GM21825 (cell line): ENCODE measurements at regions not wholly inside any gene's neighbourhood (a gene's known extent, or its start where the extent isn't known, plus 50 kb on each side); places are given as distances from the start of the nearest gene placed in this dataset.
"Not testable (repeated sequence)": the region's sequence is repeated elsewhere in the genome, so short reads cannot be mapped to it uniquely, and the experiment has no call there.

Experiments used
- ATAC-seq: cut with Tn5 transposase; IDR thresholded peaks from one replicate; pipeline ENCODE4 v1.9.1; 2021; ENCODE audit warnings: mild to moderate bottlenecking, moderate library complexity; ENCODE audit not compliant: unreplicated experiment

DNA sequence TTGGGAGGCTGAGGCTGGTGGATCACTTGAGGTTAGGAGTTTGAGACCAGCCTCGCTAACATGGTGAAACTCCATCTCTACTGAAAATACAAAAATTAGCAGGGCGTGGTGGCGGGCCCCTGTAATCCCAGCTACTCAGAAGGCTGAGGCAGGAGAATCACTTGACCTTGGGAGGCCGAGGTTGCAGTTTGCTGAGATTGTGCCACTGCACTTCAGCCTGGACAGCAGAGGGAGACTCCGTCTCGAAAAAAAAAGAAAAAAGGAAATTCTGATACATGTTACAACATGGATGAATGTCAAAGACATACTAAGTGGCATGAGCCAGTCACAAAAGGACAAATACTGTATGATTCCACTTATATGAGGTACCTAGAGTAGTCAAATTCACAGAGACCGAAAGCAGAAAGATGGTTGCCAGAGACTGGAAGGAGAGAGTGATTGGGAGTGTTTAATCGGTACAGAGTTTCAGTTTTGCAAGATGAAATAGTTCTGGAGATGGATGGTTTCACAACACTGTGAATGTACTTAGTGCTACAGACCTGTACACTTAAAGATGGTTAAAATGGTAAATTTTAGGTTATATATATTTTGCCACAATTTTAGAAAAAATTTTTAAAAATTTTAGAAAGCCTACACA is 92.3 kb downstream of the BLID start:
- no peak for ATAC-seq

DNA sequence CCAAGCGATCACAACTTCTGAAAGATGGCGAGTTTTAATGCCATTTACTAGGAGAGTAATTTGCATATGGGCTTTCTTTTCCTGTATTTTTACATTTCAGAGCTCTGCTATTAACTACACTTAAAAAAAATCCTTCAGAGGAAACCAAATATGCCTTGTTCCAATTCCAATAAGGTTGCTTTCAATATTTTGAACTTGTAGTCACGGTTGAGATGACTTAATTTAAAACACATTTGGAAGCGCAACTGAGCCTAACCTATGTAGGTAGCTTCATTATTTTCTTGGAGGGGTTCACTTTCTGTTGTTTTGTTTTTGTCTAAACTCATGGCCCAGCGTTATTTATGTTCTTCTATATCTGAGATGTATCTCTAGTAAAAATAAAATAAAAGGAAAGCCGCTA is 93.4 kb downstream of the BLID start:
- no peak for ATAC-seq

DNA sequence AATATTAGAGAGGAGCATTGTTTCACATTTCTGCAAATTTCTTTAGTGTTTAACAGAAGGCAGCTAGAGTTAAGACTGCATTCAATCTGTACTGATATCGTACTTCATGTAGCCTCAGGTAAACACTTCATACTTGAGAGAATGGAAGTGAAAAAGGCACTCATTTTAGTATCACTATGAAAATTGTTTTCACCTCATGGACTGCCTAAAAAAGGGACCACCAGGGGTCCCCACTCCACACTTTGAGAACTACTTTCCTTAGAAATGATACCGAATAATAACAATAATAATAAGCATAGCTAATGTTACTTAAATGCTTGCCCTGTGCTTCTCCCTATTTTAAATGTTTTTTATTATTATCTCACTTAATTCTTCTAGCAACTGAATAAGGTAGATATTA is 95.1 kb downstream of the BLID start:
- no peak for ATAC-seq

DNA sequence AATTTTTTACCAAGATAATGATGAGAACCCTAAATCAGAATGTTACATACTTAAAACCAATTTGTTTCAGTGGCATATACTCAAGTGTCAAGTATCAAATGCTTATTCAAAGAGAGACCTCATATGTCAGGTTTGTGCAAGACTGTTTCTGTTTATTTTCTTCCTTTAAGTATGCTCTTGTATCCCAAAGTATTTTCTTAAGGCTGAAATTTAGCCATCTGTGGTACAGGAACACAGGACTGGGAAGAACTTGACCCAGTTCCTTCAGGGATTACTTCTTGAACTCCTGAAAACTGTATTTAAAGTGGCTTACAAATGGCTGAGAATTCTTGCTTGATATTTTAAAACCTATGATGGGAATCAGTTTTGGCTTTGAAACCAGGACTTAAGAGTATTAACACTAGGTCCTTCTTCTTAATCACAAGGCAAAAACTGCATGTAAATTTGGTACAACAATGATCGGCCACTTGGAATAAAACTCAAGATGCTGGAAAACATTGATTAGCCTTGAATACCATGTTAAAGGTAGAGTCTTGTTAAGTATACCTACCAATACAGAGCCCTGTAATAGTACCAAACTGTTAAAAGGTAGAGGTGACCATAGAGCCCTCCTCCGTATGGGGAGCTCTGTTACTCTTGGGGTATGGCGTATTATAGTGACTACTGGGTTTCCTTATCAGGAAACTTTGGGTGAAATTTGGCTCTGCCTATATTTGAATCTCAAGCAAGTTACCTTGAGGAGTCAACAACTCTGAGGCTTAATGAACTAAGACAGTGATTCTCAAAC is 95.9 kb downstream of the BLID start:
- no peak for ATAC-seq

DNA sequence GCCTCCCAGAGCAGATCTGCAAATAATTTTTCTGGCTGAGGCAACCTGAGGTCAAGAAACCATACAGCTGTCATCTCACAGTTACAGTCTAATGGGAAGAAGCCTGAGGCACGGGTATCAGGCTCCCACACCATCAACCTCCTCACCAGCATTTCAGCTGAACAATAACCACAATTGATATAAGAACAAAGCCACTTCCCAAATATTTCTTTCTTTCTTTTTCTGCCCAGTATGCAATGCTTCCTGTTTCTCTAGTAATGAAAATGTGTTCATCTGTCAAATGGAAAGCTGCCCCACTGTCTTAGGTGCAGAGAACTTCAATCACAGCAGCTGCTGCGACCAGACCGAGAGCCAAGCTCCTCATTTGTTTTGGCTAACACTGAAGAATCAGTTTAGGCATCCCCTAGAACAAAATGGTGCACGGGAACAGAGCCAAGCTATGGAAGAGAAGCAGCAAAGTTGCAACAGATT is 108.4 kb downstream of the BLID start:
- ATAC-seq, result no peak

DNA sequence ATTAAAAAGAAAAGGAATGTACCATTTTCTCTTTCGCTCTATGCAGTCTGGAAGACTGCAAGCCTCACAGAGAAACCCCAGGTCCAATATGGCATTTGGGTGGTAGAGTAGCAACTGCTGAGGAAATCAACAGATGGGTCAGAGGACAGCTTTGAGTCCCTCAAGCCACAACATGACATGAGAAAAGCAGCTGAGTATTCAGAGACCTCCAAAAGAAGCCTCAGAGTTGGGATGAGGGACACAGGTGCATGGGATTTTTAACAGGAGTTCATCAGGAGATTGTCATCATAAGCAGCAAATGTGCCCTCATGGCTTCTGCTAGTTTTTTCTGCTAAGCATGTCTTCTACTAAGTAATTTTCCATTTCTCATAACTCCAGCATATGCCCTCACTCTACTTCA is 111.6 kb downstream of the BLID start:
- ATAC-seq, result no peak

DNA sequence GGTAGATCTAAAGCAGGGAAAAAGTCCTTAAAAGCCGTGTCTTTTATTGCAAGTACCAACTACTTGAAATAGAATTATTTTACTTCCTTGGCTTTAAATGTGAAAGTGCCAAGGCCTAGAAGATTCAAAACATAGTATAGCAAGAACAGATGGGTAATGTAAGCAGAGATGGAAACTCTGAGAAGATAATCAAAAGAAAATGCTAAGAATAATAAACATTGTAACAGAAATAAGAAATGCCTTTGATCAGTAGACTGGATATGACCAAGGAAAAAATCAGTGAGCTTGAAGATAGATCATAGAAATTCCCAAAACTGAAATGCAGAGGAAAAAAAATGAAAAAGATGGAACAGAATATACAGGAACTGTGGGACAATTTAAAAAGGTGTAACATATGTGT is 113.1 kb downstream of the BLID start:
- ATAC-seq, result no peak

DNA sequence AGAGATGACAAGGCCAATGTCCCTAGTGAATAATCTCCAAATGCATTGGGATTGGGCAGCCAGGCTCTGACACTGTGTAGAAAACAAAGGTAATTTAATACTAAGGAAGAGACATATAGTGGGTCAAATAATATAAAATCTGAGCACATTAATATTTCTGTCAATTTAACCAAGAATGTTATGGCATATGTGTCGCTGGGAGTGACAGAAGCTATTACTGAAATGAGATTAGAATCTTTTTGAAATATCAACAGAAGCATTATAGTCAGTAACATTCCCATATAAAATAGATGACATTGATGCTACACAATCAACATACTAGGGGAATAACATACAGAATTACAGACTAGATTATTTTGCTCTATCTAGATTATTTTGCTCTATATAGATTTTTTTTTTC is 114.0 kb downstream of the BLID start:
- ATAC-seq, result no peak

DNA sequence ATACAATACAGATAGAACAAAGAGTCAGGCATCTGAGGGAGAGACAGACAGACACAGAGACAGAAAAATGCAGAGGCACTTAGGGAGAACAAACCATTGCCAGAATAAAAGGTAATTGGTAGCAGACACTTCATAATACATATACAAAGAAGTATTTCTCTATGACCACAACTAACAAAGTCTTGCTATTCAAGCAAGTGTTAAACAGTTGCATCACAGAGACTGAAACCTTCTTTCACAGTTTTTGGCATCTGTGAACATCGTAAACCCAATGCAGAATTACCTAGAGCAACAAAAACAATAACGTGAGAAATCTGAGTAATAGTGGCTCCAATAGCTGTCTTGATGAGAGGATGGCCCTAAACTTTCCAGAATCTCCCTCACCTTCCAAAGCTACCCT is 116.4 kb downstream of the BLID start:
- no peak for ATAC-seq

DNA sequence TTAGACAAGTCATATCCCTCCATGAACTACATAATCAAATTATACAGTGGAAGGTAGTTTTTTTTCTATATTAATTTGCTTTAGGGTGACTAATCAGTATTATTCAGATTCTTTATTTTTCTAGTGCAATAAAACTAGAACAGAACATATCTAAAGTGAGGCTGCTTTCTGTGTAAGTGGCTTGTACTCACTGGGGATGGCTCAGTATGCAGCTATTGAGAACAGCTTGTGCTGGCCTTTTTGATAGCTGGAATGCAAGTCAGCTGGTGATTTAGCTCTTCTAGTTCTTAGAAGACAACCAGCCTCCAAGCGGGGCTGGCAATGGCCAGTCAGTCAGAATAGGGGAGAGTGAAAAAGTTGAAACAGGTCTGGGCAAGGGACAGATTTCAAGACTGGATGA is 119.4 kb downstream of the BLID start:
- ATAC-seq, result no peak

DNA sequence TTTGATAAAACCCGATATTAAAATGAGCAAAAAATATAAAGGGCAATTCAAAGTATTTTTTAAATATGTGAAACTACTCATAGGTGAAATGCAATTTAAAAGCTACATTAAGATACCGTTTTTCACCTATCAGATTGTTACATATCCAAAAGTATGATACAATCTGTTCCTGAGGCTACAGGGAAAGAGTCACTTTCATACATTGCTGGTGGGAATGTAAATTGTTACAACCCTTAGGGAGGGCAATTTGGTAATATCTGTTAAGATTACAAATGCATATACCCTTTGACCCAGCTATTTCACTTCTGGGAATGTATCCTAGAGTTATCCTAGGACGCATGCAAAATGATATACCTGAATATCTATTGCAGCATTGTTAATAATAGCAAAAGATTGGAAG is 132.1 kb downstream of the BLID start:
- ATAC-seq, result no peak

DNA sequence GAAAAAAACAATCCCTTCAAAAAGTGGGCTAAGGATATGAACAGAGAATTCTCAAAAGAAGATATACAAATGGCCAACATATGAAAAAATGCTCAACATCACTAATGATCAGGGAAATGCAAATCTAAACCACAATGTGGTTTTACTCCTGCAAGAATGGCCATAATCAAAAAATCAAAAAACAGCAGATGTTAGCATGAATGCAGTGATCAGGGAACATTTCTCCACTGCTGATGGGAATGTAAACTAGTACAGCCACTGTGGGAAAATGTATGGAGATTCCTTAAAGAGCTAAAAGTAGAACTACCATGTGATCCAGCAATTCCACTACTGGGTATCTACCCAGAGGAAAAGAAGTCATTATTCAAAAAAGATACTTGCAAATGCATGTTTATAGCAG is 138.1 kb downstream of the BLID start:
- not testable (repeated sequence) for ATAC-seq

DNA sequence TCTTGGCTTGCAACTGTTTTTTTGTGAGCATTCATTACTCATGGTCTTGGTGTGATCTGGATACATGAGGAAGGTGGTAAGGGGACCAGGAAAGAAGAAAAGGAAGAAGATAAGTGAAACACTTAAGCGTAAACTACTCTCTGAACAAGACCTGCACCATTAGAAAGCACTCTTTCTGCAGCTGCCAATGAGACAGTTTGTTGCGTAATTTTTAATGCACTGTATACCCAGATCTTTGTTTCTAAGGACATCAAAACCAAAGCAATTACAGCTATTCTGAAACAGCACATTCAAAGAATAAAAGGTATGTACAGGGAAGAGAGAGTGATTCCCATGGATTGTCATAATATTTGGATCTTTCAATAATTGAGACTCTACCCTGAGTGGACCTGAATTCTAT is 147.4 kb downstream of the BLID start:
- no peak for ATAC-seq

DNA sequence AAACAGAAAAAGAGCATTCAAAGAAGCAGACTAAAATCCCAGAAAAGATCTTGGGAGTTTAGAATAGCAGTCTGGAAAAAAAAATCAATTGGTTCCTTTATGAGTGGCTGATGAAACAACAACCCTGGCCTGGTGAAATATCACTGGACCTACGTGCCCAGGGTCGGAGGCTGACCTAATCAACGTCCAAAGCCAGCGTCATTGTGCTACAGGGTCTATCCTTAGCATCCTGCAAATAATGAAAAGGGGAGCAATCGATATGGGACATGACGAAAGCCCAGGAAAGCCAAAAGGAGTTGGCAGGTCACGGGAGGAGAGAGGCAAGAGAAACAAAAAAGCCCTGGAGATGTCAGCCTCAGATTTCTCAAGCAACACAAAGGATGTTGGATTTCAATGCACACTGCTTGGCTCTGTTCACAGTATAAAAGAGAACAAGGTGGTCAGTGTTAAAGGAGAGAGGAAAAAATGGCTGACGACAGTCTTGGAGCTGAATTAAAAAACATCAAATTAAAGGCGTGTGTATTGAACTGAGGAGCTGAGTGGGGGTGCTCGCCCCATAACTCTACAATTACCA is 148.8 kb downstream of the BLID start:
- no peak for ATAC-seq

DNA sequence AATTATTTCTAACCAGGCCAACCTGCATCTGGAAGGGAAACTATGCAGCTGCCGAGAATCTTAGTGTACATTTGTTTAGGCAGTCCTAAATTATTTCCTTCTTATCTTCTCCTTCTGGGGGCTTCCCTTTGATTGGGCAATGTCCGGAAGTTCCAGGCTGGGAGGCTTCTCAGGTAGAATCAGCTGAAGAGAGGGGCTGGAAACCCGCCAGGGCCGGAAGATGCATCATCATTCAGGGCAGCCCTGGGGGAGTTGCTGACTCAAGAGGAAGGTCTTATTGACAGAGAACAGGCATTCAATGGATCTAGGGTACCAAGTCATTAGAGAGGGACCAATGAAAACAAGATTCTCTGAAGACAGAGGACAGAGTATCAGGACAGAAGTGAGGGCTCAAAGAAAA is 150.7 kb downstream of the BLID start:
- ATAC-seq, result no peak

DNA sequence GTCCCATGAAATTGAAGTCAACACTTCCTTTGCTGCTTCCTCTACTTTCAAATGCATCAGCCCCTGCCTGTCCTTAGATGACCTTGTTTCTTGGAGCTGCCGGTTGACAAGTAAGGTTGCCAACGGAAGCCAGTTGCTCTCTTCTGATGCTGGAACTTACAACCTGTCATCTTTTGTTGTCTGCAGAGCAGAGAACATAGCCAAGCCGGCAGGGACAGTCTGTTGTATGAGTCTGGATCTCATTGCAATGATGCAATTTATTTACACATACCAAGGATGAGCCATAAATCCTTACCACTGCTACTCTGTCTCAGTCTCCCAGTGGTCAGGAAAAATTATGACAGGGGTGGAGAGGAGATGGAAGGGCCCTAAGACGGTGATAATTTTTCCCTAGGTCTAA is 151.4 kb downstream of the BLID start:
- no peak for ATAC-seq

DNA sequence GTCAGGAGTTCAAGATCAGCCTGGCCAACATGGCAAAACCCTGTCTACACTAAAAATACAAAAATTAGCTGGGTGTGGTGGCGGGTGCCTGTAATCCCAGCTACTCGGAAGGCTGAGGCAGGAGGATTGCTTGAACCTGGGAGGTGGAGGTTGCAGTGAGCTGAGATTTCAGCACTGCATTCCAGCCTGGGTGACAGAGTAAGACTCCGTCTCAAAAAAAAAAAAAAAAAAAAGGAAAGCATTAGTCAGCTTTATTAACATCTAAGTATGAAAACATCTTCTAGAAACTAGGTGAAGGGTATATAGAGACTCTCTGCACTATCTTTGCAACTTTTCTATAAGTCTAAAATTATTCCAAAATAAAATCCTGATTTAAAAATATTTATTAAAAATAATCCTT is 152.2 kb downstream of the BLID start:
- ATAC-seq, result not testable (repeated sequence)

DNA sequence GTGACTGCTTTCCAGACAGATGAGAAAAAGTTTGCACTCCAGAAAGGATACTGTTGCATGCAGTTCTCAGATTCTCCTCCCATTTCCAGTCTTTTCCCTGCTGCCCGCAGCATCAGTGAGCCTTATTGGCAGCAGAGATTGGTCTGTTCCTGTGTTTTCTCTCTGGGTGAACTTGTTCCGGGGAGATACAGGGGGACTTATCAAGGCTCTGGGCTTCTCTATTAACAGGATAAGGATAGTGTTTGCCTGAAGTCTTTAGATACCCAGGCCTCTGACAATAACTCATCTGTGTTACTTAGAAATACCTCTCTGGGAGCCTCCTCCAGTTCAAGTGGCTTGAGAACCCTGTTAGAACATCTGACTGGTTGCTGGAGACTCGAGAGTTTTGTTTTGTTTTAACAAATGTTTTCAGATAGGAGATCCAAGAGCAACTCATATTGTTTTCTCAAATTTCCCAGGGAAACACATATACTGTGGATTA is 154.7 kb downstream of the BLID start:
- ATAC-seq, result no peak

DNA sequence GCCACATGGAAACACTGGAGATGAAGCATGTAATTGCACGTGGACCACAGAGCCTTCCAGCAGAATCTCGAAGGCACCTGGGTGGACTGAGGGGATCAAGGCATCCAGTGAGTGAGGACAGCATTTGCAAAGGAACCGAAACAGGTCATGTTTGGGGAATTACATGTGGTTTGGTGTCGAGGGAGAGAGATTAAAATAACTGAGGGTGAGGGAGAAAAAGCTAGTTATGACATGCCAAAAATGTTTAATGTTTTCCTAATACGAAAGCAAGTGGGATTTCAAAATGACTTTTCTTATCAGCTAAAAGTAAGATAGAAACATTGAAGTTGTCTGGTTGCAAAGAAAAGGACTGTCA is 157.1 kb downstream of the BLID start:
- ATAC-seq, result no peak

DNA sequence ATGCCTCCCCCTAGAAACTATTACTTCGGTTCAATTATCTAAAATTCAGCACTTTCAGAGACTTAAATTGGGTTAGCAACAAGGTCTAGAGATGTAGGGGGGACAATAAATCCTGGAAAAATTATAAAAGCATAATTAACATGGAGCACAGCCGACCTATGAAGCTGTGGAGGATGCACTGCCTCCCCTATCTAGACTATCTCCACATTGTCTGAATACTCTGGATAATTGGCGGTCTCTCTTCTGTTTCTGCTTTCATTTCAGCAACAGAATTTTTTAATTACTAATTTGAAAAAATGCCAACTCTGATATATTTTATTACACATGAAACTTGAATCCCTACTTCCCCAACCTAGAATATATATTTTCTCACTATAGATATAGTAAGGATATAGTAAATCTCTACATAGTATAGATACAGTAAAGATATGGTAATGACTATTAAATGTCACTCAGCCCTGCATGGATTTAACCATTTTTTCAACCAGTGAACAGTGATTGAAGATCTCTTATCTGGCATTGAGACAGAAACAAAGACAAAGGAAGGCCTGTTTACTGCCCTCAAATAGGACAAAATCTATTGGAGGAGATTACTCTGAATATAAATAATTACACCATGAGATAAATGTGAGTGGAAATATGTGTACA is 157.6 kb downstream of the BLID start:
- no peak for ATAC-seq

DNA sequence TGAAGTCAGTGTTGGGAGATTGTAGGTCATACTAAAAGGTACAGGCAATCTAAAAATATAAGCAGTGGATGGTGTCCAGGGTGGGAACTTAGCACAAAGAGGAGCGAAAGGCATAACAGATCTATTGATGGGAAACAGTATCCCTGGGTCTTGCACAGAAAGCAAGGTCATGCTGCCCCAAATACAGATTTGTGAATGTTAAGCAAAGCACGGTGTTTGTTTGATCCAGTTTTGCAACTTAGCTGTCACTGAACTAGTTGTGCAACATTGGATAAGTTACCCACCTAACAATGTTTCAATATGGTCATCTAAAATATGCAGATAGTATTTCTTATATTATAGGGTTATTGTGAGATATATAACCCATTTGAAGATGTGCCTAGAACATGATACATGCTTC is 162.9 kb downstream of the BLID start:
- no peak for ATAC-seq

DNA sequence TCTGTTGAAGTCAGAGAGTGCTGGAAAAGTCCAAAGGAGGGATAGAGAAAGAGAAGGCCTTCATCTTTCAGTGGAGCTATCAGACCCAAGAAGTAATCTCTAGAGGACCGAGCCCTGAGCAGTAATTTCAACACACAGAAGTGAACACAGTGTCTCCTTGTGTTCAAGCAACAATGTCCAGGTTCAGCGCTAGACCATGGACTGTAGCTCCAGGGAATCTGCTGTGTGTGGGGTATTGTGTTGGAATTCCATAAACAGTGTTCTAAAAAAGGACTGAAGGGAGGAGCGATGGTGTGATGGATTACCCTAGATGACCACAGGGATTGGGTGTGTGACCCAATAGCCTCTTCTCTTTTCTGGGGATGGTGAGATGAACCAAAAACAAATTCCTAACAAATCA is 165.9 kb downstream of the BLID start:
- no peak for ATAC-seq
